ENCODE measurements at regions not wholly inside any gene's neighbourhood (a gene's known extent, or its start where the extent isn't known, plus 50 kb on each side); places are given as distances from the start of the nearest gene placed in this dataset.
"Not testable (repeated sequence)": the region's sequence is repeated elsewhere in the genome, so short reads cannot be mapped to it uniquely, and the experiment has no call there.

GRCh38 chr5:87718224-87718925, 305.6 kb upstream of the CCNH start:
- TF ChIP-seq JUNB (IDR thresholded peaks at IDR 0.05; ENCODE audit: unreplicated experiment); EZH2 (IDR thresholded peaks at IDR 0.05; ENCODE audit: low read depth, unreplicated experiment); CTCF (conservative IDR thresholded peaks at IDR 0.05; ENCODE audit: low read depth in 2 of 2); EZH2phosphoT487 (IDR thresholded peaks at IDR 0.05; ENCODE audit: unreplicated experiment); ZNF462 (CRISPR knock-in tag; IDR thresholded peaks at IDR 0.05): not testable (repeated sequence)

Measured in GM23338 (cell line).